Keratinocyte (primary cell): ENCODE measurements at regions not wholly inside any gene's neighbourhood (a gene's known extent, or its start where the extent isn't known, plus 50 kb on each side); places are given as distances from the start of the nearest gene placed in this dataset.

Experiments
- DNase-seq: peaks from one replicate; pipeline ENCODE4 v3.0.0-alpha.2; 2011; ENCODE audit warnings: low read depth, missing footprints, low spot score
- FAIRE-seq: peaks from 2 replicates; lab custom pipeline; 2011; peaks lifted over from hg19 to GRCh38; lab: Jason Lieb, UNC
- H2AFZ ChIP-seq: 2 replicates; pipeline ENCODE4 v1.6.0; 2012; ENCODE audit warnings: low read length, control low read depth, inconsistent platforms; ENCODE audit not compliant: control insufficient read depth
- H3K27ac ChIP-seq: 2 replicates; pipeline ENCODE4 v1.5.1; 2011; ENCODE audit warnings: low read length; ENCODE audit not compliant: control insufficient read depth, insufficient read depth
- H3K27me3 ChIP-seq: 3 replicates; pipeline ENCODE4 v1.6.0; 2011; ENCODE audit warnings: low read length; ENCODE audit not compliant: control insufficient read depth, insufficient read depth; ENCODE audit errors: extremely low read depth
- H3K36me3 ChIP-seq, 2 experiments: 2 replicates in 1 of 2; 3 replicates in 1 of 2; pipeline ENCODE4 v1.5.1; 2011; ENCODE audit warnings: low read length in 2 of 2, mild to moderate bottlenecking in 1 of 2; ENCODE audit not compliant: control insufficient read depth in 2 of 2, insufficient read depth in 2 of 2; ENCODE audit errors: extremely low read depth in 1 of 2
- H3K4me1 ChIP-seq: 3 replicates; pipeline ENCODE4 v1.5.1; 2011; ENCODE audit warnings: low read length; ENCODE audit not compliant: control insufficient read depth, insufficient read depth; ENCODE audit errors: extremely low read depth
- H3K4me2 ChIP-seq: 3 replicates; pipeline ENCODE4 v1.6.0; 2011; ENCODE audit warnings: low read depth, low read length; ENCODE audit not compliant: control insufficient read depth, insufficient read depth; ENCODE audit errors: extremely low read depth
- H3K4me3 ChIP-seq, 3 experiments: fragments of 200-600 bp in 1 of 3; sonication (generic) in 1 of 3; 2 replicates in 2 of 3; 3 replicates in 1 of 3; pipeline ENCODE4 v1.5.1; 2011 to 2016; ENCODE audit warnings: low read length in 3 of 3, mild to moderate bottlenecking in 3 of 3, control low read depth in 2 of 3, inconsistent platforms in 1 of 3, low read depth in 1 of 3, mixed read lengths in 1 of 3, mixed run types in 1 of 3, moderate library complexity in 1 of 3; ENCODE audit not compliant: control insufficient read depth in 2 of 3, insufficient read depth in 2 of 3; ENCODE audit errors: extremely low read depth in 1 of 3
- H3K79me2 ChIP-seq: 2 replicates; pipeline ENCODE4 v1.6.0; 2012; ENCODE audit warnings: low read length; ENCODE audit not compliant: control insufficient read depth, insufficient read depth
- H3K9ac ChIP-seq: 3 replicates; pipeline ENCODE4 v1.6.0; 2011; ENCODE audit warnings: low read length; ENCODE audit not compliant: control insufficient read depth, insufficient read depth; ENCODE audit errors: extremely low read depth
- H3K9me1 ChIP-seq: 3 replicates; pipeline ENCODE4 v1.6.0; 2011; ENCODE audit warnings: low read length; ENCODE audit not compliant: control insufficient read depth, insufficient read depth; ENCODE audit errors: extremely low read depth
- H3K9me3 ChIP-seq: 2 replicates; pipeline ENCODE4 v1.5.1; 2012; ENCODE audit warnings: low read depth, low read length; ENCODE audit not compliant: control insufficient read depth
- H4K20me1 ChIP-seq: 3 replicates; pipeline ENCODE4 v1.6.0; 2011; ENCODE audit warnings: low read length; ENCODE audit not compliant: control insufficient read depth, insufficient read depth; ENCODE audit errors: extremely low read depth
- CTCF ChIP-seq, 3 experiments: IDR thresholded peaks in 1 of 3; conservative IDR thresholded peaks in 1 of 3; optimal IDR thresholded peaks in 1 of 3; 2 replicates in 2 of 3; 3 replicates in 1 of 3; pipeline versions ENCODE3 to v1.5.1; 2011; ENCODE audit warnings: low read length in 3 of 3, mild to moderate bottlenecking in 3 of 3, moderate library complexity in 2 of 3, control low read depth in 1 of 3, inconsistent platforms in 1 of 3; ENCODE audit not compliant: insufficient read depth in 2 of 3; ENCODE audit errors: extremely low read depth in 1 of 3
- EZH2 ChIP-seq: IDR thresholded peaks from one replicate; pipeline ENCODE4 v1.6.1; 2012; ENCODE audit warnings: inconsistent platforms, mild to moderate bottlenecking, low read length, moderate library complexity
- dilution Hi-C: fragments of 300-500 bp; cut with MboI; formaldehyde crosslinking; loops from one replicate; pipeline ENCODE4 v1.7.0; 2020; ENCODE audit warnings: low sequenced_read_pairs; ENCODE audit not compliant: extremely low pct_ligation_motif_present

- no peak for FAIRE-seq
- dilution Hi-C loops, result no loop called here
Measured at GRCh38 chrX:113849408-113849807, 734.5 kb upstream of the HTR2C start.

GRCh38 chrX:113833096-113834055 lies 750.5 kb upstream of the HTR2C start:
- no peaks in the 10 kb centered on the region for H3K9me3 ChIP-seq
- H3K9me1 ChIP-seq, result no peaks in the 10 kb centered on the region
- no peak overlapping the region for H3K9ac ChIP-seq
- H2AFZ ChIP-seq, result no peak overlapping the region
- dilution Hi-C loops, result no loop called here
- DNase-seq, result no peak
- no peak overlapping the region for H3K4me3 ChIP-seq
- no peaks in the 10 kb centered on the region for H4K20me1 ChIP-seq
- no peaks in the 10 kb centered on the region for H3K4me1 ChIP-seq
- H3K79me2 ChIP-seq, result no peaks in the 10 kb centered on the region
- no peak overlapping the region for H3K27ac ChIP-seq
- TF ChIP-seq CTCF (optimal IDR thresholded peaks at IDR 0.05 in 1 of 3, IDR thresholded peaks at IDR 0.05 in 1 of 3, conservative IDR thresholded peaks at IDR 0.05 in 1 of 3; ENCODE audit: extremely low read depth in 1 of 3, insufficient read depth in 2 of 3, low read length in 3 of 3) (no peak), EZH2 (no peak)
- no peaks in the 10 kb centered on the region for H3K36me3 ChIP-seq
- H3K27me3 ChIP-seq, result no peaks in the 10 kb centered on the region
- FAIRE-seq, result no peak
- H3K4me2 ChIP-seq, result no peak overlapping the region

More at GRCh38 chrX:113849408-113849807, 734.5 kb upstream of the HTR2C start:
- Histone ChIP-seq H3K4me3 (no peak overlapping the region), H3K9me3 (no peaks in the 10 kb centered on the region), H3K4me2 (no peak overlapping the region), H3K27me3 (no peaks in the 10 kb centered on the region), H3K79me2 (no peaks in the 10 kb centered on the region), H3K4me1 (no peaks in the 10 kb centered on the region), H3K9me1 (no peaks in the 10 kb centered on the region), H2AFZ (no peak overlapping the region), H3K36me3 (no peaks in the 10 kb centered on the region), H3K9ac (no peak overlapping the region), H3K27ac (no peak overlapping the region), H4K20me1 (no peaks in the 10 kb centered on the region)
- no peak for DNase-seq
- TF ChIP-seq EZH2 (no peak), CTCF (optimal IDR thresholded peaks at IDR 0.05 in 1 of 3, IDR thresholded peaks at IDR 0.05 in 1 of 3, conservative IDR thresholded peaks at IDR 0.05 in 1 of 3; ENCODE audit: extremely low read depth in 1 of 3, insufficient read depth in 2 of 3, low read length in 3 of 3) (no peak)
